OCI-LY7 (cell line): ENCODE measurements at regions not wholly inside any gene's neighbourhood (a gene's known extent, or its start where the extent isn't known, plus 50 kb on each side); places are given as distances from the start of the nearest gene placed in this dataset.

ENCODE experiments used
- CTCF ChIP-seq: fragments of 200-600 bp; sonication (generic); conservative IDR thresholded peaks from 2 replicates; pipeline ENCODE4 v1.5.1; 2014; ENCODE audit warnings: mild to moderate bottlenecking, antibody characterized with exemption, low read length, moderate library complexity, mixed read lengths
- EZH2phosphoT487 ChIP-seq: fragments of 200-600 bp; sonication (generic); IDR thresholded peaks from 2 replicates; pipeline ENCODE4 v1.6.1; 2018; ENCODE audit warnings: low read depth, borderline replicate concordance, mild to moderate bottlenecking, mixed run types, antibody characterized with exemption, low read length, moderate library complexity, mixed read lengths

DNA sequence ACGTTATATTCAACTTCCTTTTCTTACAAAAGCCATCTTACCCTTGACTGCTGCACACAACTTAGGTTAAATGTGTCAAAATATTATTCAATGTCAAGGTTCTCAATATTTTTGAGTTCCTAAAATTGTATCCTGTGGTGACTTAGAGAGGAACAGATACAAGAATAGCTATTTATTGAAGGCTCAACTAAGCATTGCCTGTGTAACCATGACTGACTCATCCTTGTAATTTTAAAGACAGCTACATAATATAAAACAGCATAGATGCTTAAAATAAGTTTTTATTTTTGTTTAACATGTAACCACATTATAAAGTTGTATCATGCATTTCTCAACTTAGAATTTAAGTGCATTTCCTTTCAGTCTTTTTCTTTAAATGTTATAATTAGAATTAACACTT lies 312.9 kb upstream of the RGMB start:
- TF ChIP-seq EZH2phosphoT487 (no peak), CTCF (no peak)
